ENCODE measurements at regions not wholly inside any gene's neighbourhood (a gene's known extent, or its start where the extent isn't known, plus 50 kb on each side); places are given as distances from the start of the nearest gene placed in this dataset.
"Not testable (repeated sequence)": the region's sequence is repeated elsewhere in the genome, so short reads cannot be mapped to it uniquely, and the experiment has no call there.

DNA sequence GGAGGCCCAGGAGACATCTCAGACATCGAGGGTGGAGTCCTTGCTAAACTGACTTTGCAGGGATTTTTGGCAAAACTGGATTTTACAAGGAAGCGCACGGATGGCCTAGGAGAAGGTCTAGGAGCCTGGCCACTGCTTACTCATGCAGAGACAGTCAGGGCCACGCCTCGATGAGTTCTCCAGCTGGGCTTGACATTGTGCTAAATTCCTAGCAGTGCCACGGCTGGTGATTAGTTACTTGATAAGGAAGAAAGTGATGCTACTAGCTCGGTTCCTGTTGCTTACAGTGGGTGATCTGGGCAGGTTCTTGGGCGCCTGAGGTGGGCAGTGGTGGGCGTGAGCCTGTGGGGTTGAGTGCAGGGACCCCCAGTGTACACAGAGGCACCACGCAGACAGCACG, 143.4 kb downstream of the SOX1 start:
- ATAC-seq = no peak
- intact Hi-C loops (cut with DNase I, micrococcal nuclease) = no loop called here

DNA sequence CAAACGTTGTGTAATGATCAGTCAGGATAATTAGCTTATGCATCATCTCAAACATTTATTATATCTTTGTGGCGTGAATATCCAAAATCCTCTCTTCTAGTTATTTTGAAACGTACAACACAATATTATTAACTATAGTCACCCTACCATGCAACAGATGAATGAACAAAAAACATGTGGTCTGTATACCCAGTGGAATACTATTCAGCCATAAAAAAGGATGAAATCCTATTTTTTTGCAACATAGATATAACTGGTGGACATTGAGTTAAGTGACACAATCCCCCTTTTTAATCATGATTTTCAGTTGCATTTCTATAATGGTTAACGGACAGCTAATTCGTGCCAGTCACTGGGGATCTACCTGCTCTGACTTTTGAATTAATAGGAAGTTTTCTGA, 145.6 kb downstream of the SOX1 start:
- ATAC-seq (no peak), DNase-seq (no peak)
- intact Hi-C loops (cut with DNase I, micrococcal nuclease) = no loop called here

More for the DNA sequence above, 143.4 kb downstream of the SOX1 start:
- no peak for DNase-seq

DNA sequence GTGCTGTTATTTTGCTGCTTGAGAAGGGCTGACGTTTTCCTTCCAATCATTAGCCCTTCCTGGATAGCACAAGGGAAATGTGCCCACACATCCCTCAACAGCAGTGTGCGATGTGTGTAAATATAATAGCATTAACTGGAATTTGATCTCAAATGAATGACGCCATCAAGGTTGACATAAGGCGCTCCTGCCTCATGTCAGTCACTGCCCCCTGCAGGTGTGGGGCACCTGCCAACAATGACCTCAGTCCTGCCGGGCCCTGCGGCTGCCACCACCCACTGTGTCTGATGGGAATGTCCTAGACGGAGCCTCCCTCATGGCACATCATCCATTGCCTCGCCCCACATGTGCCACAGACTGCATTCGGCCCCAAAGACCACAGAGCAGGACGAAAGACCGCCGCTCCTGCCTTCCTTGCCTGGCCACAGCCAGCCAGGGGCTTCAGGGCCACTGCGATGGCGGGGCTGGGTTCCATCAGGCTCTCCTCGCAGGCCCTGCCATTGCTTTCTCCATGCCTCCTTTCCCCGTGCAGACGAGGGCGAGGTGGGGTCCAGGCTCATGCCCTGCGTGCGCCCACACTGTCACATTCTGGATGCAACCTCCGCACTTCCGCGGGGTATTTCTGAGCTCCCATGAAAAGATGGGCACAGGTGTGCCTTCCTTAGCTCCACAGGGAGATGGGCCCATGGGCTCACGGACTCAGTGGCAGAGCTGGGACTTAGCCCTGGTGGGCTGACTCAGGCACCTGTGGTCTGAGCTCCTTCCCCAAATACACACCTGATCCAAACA, 146.7 kb downstream of the SOX1 start:
- DNase-seq = peak; percentile 82 to 85
- intact Hi-C loops (cut with DNase I, micrococcal nuclease) = no loop called here
- peak; percentile 99 for ATAC-seq

DNA sequence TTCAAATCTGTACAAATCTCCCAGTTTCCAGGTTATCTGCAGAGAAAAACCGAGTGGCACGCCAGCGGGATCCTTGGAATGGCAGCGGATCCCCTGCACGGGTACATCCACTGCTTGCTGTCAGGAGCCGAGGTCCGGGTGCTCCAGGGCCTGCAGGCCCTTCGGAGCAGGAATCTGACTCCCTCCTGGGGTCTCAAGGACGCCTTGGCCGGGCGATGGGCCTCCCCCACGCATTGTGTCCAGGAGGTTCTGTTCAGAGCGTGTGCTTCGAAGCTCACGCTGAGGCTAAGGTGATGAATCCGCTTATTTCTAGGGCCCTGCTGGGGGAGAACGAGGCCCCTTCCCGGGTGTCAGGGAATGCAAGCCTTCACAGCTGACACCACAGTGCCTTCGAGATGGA, 148.9 kb downstream of the SOX1 start:
- intact Hi-C loops (cut with DNase I, micrococcal nuclease) = no loop called here
- ATAC-seq (no peak), DNase-seq (no peak)

DNA sequence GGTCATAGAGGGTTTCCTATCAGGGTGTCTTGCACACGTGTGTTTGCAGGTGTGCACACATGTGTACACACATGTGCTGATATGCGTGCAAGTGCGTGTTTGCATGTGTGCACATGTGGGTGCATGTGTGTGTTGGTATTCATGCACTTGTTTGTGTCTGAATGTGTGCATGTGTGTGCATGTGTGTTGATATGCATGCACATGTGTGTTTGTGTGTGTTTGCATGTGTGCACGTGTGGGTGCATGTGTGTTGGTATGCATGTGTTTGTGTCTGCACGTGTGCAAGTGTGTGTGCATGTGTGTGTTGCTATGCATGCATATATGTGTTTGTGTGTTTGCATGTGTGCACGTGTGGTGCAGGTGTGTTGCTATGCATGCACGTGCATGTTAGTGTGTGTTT, 150.5 kb downstream of the SOX1 start:
- ATAC-seq = no peak
- intact Hi-C loops (cut with DNase I, micrococcal nuclease) = no loop called here
- no peak for DNase-seq

DNA sequence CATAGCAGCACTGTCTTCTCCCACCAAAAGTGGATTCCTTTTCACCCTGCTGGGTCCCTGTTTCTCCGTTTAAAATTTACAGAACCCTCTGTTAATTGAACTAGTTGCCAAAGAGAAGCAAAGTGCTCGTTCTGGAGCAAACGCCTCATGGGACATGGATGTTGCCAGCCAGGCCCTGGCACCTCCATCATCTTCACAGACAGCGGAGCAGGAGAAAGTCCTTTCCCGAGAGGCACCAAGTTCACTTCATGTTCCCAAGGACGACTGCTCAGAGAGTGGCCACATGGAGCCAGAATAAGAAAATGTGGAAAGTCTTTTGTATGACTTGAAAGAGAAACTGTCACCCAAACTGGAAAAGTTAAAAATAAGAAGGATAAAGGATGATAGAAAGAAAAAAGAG, 151.5 kb downstream of the SOX1 start:
- ATAC-seq (no peak), DNase-seq (no peak)
- intact Hi-C loops (cut with DNase I, micrococcal nuclease) = no loop called here

DNA sequence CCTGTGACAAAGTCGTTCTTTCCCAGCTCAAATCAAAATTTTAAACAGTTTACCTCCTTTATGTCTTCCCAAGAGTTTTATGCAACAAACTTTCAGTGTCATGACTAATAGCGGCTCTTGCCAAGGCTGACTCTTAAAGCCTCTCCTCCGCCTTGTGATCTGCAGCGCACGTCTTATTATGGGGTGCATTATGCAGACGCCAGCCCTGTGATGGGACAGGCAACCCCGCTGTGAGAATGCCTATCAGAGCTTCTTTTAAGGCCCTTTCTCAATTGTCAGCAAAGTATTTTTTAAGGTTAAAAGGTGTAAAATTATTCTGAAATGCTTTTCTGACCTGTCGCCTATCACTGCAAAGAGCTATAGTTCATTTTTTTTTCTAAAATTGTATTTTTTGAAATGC, 152.8 kb downstream of the SOX1 start:
- ATAC-seq = no peak
- no peak for DNase-seq
- intact Hi-C loops (cut with DNase I, micrococcal nuclease) = no loop called here

DNA sequence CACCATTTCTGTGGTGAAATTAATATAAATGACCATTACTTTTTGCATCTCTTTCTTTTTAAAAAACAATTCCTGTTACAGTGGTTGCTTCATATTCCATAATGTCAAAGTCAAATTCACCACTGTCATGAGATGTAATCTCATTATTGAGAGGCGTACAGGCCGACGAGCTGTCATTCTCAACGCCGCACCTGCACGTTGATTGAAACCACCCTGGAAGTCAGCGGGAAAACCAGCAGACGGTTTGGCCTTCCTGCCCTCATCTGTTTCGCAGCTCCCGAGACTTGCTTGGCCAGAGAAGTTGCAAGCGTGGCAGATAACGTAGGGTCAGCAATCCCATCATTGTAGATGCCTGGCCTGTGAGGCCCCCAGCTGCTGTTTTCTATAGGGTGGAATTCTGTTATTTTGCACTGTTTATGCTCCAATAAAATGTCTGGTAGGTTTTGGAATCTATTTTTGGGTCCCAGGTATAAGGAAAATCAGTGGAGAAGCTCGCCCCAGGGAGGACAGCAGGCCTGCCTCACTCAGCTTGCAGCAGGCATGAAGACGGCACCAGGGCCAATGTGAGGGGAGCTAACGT, 153.4 kb downstream of the SOX1 start:
- intact Hi-C loops (cut with DNase I, micrococcal nuclease) = no loop called here
- DNase-seq (no peak), ATAC-seq (no peak)

DNA sequence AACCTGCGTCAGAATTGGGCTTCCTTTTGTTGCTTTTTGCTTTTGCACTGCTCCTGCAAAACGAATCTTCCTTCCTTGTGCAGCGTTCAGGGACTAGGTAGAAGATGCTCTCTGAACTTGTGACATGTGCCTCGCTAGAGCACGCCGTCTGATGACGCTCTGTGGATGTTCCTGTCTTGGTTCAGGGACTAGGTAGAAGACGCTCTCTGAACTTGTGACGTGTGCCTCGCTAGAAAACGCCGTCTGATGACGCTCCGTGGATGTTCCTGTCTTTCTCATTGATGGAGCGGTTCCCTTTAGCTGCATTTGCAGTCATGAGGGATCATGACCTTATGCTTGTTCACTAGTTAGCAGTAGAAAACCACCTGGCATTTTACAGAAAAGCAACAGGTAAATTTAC, 154.0 kb downstream of the SOX1 start:
- DNase-seq (no peak), ATAC-seq (no peak)
- intact Hi-C loops (cut with DNase I, micrococcal nuclease) = no loop called here

DNA sequence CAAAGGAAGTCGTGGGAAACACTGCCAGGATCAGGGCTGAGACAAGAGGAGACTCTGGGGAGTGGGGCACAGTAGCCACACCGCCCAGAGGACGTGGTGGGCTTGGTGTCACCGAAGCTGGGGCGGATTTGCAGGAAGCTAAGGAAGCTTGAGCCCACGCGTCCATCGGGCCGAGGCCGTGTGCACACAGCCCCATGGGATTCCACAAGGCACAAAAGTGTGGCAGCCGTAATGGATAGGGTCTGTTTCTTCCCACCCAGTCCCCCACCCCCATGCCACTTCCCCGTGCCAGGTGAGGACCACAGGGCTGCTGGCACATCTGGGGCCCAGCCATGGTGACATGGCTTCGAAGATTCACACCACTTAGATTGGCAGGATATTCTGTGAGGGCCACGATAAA, 153.2 kb upstream of the SPACA7 start:
- ATAC-seq (no peak), DNase-seq (no peak)
- intact Hi-C loops (cut with DNase I, micrococcal nuclease) = no loop called here

DNA sequence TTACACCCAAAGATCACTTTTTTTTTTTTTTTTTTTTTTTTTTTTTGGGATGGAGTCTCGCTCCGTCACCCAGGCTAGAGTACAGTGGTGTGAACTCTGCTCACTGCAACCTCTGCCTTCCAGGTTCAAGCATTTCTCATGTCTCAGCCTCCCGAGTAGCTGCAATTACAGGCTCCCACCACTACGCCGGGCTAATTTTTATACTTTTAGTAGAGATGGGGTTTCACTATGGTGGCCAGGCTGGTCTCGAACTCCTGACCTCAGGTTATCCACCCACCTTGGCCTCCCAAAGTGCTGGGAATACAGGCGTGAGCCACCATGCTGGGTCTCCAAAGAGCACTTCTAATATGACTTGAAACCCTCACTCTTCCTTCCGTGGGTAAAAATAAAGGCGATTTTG, 152.2 kb upstream of the SPACA7 start:
- ATAC-seq; intact Hi-C loops (cut with DNase I, micrococcal nuclease); DNase-seq: not testable (repeated sequence)

DNA sequence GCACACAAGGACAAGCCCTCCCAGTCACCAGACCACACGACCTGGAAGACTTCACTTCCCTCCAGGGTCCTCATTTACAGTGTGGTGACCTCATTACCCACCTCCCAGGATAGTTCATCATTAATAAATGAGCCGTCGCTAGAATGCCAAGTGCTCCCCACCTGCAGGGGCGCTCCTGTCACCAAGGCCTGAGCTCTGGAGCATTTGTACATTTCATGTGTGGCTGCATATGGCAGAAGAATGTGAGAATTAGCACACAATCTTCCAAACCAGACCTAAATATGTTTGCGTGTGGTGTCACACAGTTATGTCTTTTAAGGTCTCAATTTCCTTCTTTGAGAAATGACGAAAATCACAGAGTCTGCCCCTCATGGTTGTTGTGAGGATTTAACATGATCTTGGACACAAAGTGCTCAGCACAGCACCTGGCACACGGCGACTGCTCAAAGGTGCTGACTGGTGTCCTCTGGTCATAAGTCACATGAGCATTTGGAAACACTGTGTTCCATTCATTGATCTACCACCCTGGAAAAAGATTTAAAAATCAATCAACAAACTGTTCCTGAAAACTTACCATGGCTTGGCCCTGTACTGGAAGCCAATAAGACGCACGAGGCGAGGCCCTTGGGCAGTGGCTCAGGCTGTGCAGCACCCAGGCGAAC, 150.6 kb upstream of the SPACA7 start:
- DNase-seq = no peak
- ATAC-seq = no peak
- intact Hi-C loops (cut with DNase I, micrococcal nuclease) = no loop called here

DNA sequence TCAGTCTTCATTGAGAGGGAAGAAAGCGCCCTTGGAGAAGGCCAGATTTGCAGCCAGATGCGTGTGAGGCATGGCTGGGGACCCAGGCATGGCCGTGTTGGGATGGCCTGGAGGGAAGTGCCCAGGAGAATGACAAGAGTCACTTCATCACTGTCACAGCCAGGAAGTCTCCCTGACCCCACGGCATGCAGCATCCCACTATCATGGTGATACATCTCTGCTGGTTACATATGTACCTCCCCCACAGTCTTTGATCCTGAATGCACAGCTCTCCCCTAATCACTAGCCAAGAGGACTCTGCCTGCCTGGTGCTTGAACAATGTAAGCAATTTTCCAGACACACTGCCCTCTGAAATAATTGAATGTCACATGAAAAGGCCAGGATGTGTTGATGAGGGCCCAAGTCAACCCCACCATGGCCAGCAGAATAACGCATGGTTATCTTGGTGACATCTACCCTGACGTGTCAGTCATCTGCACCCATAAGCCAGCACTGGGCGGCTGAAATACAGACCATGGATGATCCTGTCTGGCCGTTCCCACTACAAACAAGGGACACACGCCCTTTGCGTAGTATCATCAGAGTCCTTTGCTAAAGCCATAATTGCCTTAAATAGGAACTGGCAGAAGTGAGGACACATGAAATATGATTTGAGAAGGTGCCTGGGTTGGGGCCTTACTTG, 149.7 kb upstream of the SPACA7 start:
- intact Hi-C loops (cut with DNase I, micrococcal nuclease) = no loop called here
- ATAC-seq = no peak
- no peak for DNase-seq

DNA sequence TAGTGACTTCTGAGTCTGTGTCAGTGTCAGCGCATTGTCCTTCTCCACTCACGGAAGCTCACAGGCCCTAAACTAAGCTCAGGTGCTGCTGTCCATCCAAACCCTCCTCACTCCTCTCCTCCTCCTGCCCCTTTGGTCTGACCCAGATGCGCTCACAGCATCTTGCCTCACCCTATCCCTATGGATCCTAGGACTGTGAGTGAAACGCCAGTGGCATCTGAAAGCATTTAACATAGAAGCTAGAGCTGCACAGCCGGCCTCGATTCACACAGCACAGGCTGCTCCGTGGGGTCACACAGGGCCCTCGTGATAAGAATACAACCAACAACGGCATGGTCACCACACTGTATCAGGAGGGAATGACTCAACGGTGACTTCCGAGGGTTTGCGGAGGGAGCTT, 149.1 kb upstream of the SPACA7 start:
- ATAC-seq = no peak
- intact Hi-C loops (cut with DNase I, micrococcal nuclease) = no loop called here
- no peak for DNase-seq

DNA sequence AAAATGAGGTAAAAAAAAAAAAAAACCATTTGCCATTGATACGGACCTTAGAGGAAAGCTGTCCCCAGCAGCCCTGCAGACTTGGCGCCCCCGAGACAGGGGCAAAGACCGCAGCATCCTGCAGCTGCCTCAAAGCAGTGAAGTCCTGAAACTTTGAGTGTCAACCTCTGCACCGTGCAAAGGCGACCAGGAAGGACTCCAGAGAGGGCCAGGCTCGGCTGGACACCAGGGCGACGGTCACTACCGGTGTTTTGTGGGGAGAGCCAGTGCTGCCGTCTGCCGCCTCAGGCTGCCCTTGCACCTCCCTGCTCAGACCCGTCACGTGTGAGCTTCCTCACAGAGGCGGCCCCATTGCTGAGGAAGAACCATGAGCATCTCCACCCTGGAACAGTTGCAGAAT, 146.7 kb upstream of the SPACA7 start:
- intact Hi-C loops (cut with DNase I, micrococcal nuclease) = no loop called here
- DNase-seq (no peak), ATAC-seq (no peak)

DNA sequence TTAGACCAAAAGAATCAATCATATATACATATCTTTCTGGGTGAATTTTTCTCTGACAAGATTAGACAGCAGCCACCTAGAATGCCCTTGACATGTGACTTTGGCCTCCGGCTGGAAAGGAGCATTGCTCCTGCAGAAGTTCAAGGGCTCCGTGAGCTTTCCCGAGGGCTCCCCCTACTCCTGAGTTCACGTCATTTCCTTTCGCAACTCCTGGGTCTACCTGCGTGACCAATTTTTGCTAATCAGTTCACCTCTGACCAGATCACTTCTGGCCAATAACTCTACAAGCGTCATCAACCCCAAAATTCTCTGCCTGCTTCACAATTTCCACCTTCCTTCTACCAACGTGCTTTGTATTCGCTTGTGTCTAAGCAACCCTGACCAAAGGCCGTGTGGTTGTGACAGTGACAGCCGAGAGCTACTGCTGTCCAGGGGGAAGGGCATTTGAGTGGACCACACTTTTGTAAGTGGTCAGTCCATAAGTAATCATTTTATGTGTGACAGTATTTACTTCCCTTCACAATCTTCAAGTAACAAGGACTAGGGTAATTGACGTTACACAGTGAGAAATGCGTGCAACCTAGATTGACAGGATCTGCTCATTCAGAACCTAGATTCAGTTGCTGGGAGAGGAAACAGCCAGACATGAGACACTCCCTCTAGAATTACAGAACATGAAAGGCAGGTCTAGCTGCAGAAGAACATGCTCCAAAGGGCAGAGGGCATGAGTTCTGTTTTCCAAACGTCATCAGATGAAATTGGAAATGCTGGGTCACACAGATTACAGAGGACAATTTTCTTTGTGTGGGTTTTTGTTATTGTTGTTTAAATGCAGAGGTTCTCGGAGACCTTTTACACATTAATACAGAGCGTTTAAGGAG, 145.9 kb upstream of the SPACA7 start:
- intact Hi-C loops (cut with DNase I, micrococcal nuclease) = no loop called here
- DNase-seq (no peak), ATAC-seq (peak; percentile 92)

DNA sequence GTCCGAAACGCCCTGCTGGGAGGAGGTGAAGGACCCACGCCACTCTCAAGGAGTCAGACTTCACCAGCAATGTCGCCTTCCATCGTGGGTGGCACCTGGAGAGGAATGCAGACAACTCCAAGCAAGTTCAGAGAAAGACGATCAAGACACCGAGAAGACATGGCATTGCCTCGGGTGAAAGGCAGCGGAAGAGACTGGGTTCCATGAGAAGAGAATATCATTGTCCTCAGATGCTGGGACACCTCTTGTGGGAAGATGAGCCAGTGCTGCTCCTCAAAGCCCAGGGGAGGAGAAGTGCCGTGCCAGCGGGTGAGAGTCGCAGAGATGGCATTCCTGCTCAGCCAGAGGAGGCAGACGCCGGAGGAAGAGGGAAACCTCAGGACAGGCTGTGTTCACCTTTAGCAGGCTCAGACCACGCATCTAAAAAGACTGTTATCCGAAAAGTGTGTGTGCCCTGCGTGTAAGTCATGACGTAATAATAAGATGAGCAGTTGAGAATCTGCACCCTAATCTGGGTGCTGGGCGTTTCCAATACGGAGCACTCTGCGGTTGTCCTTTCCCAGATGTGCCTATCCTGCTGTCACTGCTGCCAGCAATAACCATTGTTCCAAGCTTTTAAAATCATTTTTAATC, 144.6 kb upstream of the SPACA7 start:
- intact Hi-C loops (cut with DNase I, micrococcal nuclease) = no loop called here
- ATAC-seq (no peak), DNase-seq (no peak)

DNA sequence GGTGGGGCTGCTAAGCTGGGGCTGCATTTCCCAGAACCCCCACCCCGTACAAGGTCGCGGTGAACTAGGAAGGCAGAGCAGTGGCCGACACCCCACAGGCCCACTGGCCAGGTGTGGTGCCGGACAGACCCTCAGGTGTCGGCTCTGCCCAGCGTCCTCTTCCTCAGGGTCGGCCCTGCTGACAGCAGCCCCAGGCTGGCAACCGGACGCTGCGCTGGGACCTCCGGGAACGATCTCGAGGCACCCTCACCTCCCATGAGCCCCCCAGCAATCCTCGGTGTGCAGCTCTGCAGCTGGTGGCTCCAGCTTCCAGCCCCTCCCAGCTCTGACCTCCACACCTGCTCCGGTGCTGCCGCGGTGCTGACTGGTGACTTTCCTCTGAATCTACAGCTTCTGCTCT, 142.9 kb upstream of the SPACA7 start:
- intact Hi-C loops (cut with DNase I, micrococcal nuclease) = no loop called here
- DNase-seq (no peak), ATAC-seq (no peak)

DNA sequence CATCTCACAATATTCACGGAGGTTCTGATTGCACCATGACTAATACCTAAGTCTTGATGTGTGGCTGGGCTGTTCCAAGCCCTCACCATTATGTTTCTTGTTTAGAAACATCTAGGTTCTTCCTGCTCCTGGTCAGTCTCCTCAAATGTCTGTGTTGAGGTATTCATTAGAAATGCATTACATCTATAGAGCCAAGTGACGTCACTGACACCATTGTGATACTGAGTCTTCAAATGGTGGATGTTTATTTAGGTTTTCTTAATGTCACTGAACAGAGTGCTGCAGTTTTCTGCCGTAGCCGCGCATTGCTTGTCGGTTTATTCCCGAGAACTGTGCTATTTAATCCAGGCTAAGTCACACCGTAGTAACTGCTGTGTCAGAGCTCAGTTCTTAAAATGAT, 142.4 kb upstream of the SPACA7 start:
- ATAC-seq (no peak), DNase-seq (no peak)
- intact Hi-C loops (cut with DNase I, micrococcal nuclease) = no loop called here

All from left colon (tissue), 2 donors.